K562 (cell line): ENCODE measurements at regions not wholly inside any gene's neighbourhood (a gene's known extent, or its start where the extent isn't known, plus 50 kb on each side); places are given as distances from the start of the nearest gene placed in this dataset.

Experiments
- BRF1 ChIP-seq: IDR thresholded peaks from 3 replicates; pipeline ENCODE4 v1.6.1; 2011; ENCODE audit warnings: borderline replicate concordance, mild to moderate bottlenecking; ENCODE audit not compliant: insufficient read length; ENCODE audit errors: extremely low read depth
- CHD7 ChIP-seq: fragments of 200-600 bp; sonication (generic); IDR thresholded peaks from one replicate; pipeline ENCODE4 v1.6.1; 2012; ENCODE audit warnings: mild to moderate bottlenecking, low read depth, low read length, inconsistent platforms
- CREB3L1 ChIP-seq: fragments of 450-650 bp; IDR thresholded peaks from 2 replicates; pipeline ENCODE4 v1.6.1; 2014; ENCODE audit warnings: low read depth, mild to moderate bottlenecking, moderate library complexity, borderline replicate concordance
- GATA2 ChIP-seq: sonication (generic); formaldehyde crosslinking; IDR thresholded peaks from 2 replicates; pipeline ENCODE4 v1.4.0; 2020; ENCODE audit warnings: mild to moderate bottlenecking, missing genetic modification reagents
- ZNF124 ChIP-seq: sonication (generic); formaldehyde crosslinking; IDR thresholded peaks from 2 replicates; pipeline ENCODE4 v1.8.1; 2022; ENCODE audit warnings: missing genetic modification reagents
- ZSCAN29 ChIP-seq: fragments of 450-650 bp; IDR thresholded peaks from 2 replicates; pipeline ENCODE4 v1.6.1; 2017

GRCh38 chr14:39762576-39763401 lies 330.6 kb upstream of the FBXO33 start (continued):
- TF ChIP-seq GATA2 (CRISPR knock-in tag) = no peak
- no peak for TF ChIP-seq ZNF124 (CRISPR knock-in tag)
- no peak for TF ChIP-seq CREB3L1
- TF ChIP-seq CHD7 = no peak
- TF ChIP-seq ZSCAN29 = no peak
- no peak for TF ChIP-seq BRF1
